ENCODE measurements at regions not wholly inside any gene's neighbourhood (a gene's known extent, or its start where the extent isn't known, plus 50 kb on each side); places are given as distances from the start of the nearest gene placed in this dataset.

- TF ChIP-seq USF1 (IDR thresholded peaks at IDR 0.05) (no peak), TEAD4 (IDR thresholded peaks at IDR 0.05) (no peak), CREB1 (IDR thresholded peaks at IDR 0.05; ENCODE audit: low read depth) (no peak), EGR1 (IDR thresholded peaks at IDR 0.05) (no peak), EP300 (IDR thresholded peaks at IDR 0.05; ENCODE audit: borderline replicate concordance) (no peak), ZBTB7A (IDR thresholded peaks at IDR 0.05; ENCODE audit: low read depth) (no peak), FOXM1 (IDR thresholded peaks at IDR 0.05; ENCODE audit: borderline replicate concordance, low read depth) (no peak), CEBPB (IDR thresholded peaks at IDR 0.05) (no peak), NFIC (IDR thresholded peaks at IDR 0.05) (no peak), TAF1 (IDR thresholded peaks at IDR 0.05; ENCODE audit: low read depth) (no peak), TCF12 (IDR thresholded peaks at IDR 0.05; ENCODE audit: low read depth) (no peak), YY1 (IDR thresholded peaks at IDR 0.05; ENCODE audit: low read depth) (no peak), RAD21 (IDR thresholded peaks at IDR 0.05; ENCODE audit: low read depth) (no peak)
- TF ChIP-seq, protein P1, sequence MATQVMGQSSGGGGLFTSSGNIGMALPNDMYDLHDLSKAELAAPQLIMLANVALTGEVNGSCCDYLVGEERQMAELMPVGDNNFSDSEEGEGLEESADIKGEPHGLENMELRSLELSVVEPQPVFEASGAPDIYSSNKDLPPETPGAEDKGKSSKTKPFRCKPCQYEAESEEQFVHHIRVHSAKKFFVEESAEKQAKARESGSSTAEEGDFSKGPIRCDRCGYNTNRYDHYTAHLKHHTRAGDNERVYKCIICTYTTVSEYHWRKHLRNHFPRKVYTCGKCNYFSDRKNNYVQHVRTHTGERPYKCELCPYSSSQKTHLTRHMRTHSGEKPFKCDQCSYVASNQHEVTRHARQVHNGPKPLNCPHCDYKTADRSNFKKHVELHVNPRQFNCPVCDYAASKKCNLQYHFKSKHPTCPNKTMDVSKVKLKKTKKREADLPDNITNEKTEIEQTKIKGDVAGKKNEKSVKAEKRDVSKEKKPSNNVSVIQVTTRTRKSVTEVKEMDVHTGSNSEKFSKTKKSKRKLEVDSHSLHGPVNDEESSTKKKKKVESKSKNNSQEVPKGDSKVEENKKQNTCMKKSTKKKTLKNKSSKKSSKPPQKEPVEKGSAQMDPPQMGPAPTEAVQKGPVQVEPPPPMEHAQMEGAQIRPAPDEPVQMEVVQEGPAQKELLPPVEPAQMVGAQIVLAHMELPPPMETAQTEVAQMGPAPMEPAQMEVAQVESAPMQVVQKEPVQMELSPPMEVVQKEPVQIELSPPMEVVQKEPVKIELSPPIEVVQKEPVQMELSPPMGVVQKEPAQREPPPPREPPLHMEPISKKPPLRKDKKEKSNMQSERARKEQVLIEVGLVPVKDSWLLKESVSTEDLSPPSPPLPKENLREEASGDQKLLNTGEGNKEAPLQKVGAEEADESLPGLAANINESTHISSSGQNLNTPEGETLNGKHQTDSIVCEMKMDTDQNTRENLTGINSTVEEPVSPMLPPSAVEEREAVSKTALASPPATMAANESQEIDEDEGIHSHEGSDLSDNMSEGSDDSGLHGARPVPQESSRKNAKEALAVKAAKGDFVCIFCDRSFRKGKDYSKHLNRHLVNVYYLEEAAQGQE (IDR thresholded peaks at IDR 0.05; ENCODE audit: low read depth) = no peak
- TF ChIP-seq, protein P2, sequence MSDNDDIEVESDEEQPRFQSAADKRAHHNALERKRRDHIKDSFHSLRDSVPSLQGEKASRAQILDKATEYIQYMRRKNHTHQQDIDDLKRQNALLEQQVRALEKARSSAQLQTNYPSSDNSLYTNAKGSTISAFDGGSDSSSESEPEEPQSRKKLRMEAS (IDR thresholded peaks at IDR 0.05) = no peak
Measured at GRCh38 chr2:49342156-49342555, 187.8 kb upstream of the FSHR start.

- TF ChIP-seq CREB1 (IDR thresholded peaks at IDR 0.05; ENCODE audit: low read depth) (no peak), EP300 (IDR thresholded peaks at IDR 0.05; ENCODE audit: borderline replicate concordance) (no peak)
Measured at GRCh38 chr2:49335546-49335945, 181.2 kb upstream of the FSHR start.

GRCh38 chr2:49332415-49332814, 178.1 kb upstream of the FSHR start:
- TF ChIP-seq TEAD4 (IDR thresholded peaks at IDR 0.05) = no peak
- no peak for TF ChIP-seq CEBPB (IDR thresholded peaks at IDR 0.05)

DNA sequence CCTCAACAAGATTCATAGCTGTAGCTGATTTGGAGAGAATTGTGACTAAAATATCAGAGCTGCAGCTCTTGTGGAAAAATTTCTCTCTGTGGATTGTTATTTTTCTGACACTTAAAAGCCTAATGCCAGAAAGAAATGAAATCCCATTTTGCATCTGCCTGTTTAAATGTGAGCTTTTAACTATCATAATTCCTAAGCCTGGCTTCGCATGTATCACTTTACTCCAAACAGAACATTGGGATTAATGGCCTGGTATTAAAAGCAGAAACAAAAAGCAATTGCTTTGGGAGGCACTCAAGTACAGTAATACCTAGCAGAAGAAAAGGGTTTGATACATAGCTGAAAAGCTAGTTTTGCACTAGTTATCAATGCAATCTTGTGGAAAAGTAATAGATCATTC, 164.2 kb upstream of the FSHR start:
- TF ChIP-seq, protein P1 (IDR thresholded peaks at IDR 0.05; ENCODE audit: low read depth) = no peak
- TF ChIP-seq EP300 (IDR thresholded peaks at IDR 0.05; ENCODE audit: borderline replicate concordance) = no peak
- TF ChIP-seq NFIC (IDR thresholded peaks at IDR 0.05) = no peak
- TF ChIP-seq TCF12 (IDR thresholded peaks at IDR 0.05; ENCODE audit: low read depth) = no peak
- TF ChIP-seq, protein P2 (IDR thresholded peaks at IDR 0.05) = no peak
- no peak for TF ChIP-seq EGR1 (IDR thresholded peaks at IDR 0.05)
- TF ChIP-seq YY1 (IDR thresholded peaks at IDR 0.05; ENCODE audit: low read depth) = no peak
- no peak for TF ChIP-seq CEBPB (IDR thresholded peaks at IDR 0.05)
- no peak for TF ChIP-seq TAF1 (IDR thresholded peaks at IDR 0.05; ENCODE audit: low read depth)
- TF ChIP-seq USF1 (IDR thresholded peaks at IDR 0.05) = no peak
- no peak for TF ChIP-seq RAD21 (IDR thresholded peaks at IDR 0.05; ENCODE audit: low read depth)

DNA sequence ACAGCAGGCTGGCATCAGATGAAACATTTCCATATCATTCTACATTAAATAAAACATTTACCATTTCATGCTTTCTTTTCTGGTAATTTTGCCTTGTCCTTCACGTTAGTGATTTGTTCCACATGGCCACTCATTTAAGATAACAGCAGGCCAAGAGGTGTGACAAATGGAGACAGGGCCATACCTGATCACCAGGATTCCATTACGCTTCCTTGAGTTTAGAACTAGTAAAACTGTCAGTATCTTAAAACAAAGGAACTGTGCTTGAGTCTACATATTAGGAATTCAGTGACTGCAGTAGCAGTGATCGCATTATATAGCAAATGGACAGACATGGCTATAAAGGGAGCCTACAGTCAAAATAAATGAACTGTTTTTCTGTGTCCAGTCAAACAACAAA, 155.1 kb upstream of the FSHR start:
- TF ChIP-seq EP300 (IDR thresholded peaks at IDR 0.05; ENCODE audit: borderline replicate concordance) (no peak), FOXM1 (IDR thresholded peaks at IDR 0.05; ENCODE audit: borderline replicate concordance, low read depth) (no peak), EGR1 (IDR thresholded peaks at IDR 0.05) (no peak), CEBPB (IDR thresholded peaks at IDR 0.05) (no peak), RAD21 (IDR thresholded peaks at IDR 0.05; ENCODE audit: low read depth) (no peak), TEAD4 (IDR thresholded peaks at IDR 0.05) (no peak), YY1 (IDR thresholded peaks at IDR 0.05; ENCODE audit: low read depth) (no peak)

DNA sequence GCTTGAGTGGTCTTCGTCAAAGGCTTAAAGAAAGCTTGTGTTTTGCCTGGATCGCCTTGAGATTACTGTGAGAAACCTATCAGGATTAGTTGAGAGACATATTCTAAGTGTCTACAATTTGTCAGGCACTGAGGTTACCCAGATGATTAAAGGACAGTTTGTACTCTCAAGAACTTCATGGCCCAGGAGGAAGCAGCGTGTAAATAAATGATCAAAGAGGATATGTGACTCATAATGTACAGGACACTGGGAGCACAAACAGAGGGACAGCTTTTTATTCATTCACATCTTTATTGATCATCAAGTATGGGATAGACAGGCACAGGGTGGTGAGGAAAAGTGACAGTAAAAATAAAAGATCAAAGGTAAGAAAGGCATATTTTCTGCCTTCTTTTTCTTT, 152.6 kb upstream of the FSHR start:
- TF ChIP-seq CREB1 (IDR thresholded peaks at IDR 0.05; ENCODE audit: low read depth) (no peak), EP300 (IDR thresholded peaks at IDR 0.05; ENCODE audit: borderline replicate concordance) (no peak), EGR1 (IDR thresholded peaks at IDR 0.05) (no peak), RAD21 (IDR thresholded peaks at IDR 0.05; ENCODE audit: low read depth) (no peak)
- TF ChIP-seq, protein P2 (IDR thresholded peaks at IDR 0.05) = no peak

DNA sequence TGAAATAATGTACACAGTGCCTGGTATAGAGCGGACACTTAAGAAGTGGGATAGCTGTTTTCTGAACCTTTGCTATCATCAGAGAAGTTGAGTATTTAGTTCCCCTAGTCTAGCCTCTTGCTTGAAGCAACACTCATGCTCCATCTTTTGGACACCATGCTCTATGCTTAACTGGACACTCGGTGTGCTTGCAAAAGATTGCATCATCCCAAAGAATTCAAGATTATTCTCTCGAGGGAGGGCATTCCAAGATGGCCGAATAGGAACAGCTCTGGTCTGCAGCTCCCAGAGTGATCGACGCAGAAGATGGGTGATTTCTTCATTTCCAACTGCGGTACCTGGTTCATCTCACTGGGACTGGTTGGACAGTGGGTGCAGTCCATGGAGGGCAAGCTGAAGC, 143.9 kb upstream of the FSHR start:
- TF ChIP-seq FOXM1 (IDR thresholded peaks at IDR 0.05; ENCODE audit: borderline replicate concordance, low read depth) (no peak), CREB1 (IDR thresholded peaks at IDR 0.05; ENCODE audit: low read depth) (no peak), CEBPB (IDR thresholded peaks at IDR 0.05) (no peak), EP300 (IDR thresholded peaks at IDR 0.05; ENCODE audit: borderline replicate concordance) (no peak), TCF12 (IDR thresholded peaks at IDR 0.05; ENCODE audit: low read depth) (no peak), YY1 (IDR thresholded peaks at IDR 0.05; ENCODE audit: low read depth) (no peak), TAF1 (IDR thresholded peaks at IDR 0.05; ENCODE audit: low read depth) (no peak), EGR1 (IDR thresholded peaks at IDR 0.05) (no peak)
- TF ChIP-seq, protein P1 (IDR thresholded peaks at IDR 0.05; ENCODE audit: low read depth) = no peak
